ENCODE measurements at regions not wholly inside any gene's neighbourhood (a gene's known extent, or its start where the extent isn't known, plus 50 kb on each side); places are given as distances from the start of the nearest gene placed in this dataset.

GRCh38 chr1:199976496-199977144 is 50.9 kb upstream of the NR5A2 start:
- TF ChIP-seq, protein P1, sequence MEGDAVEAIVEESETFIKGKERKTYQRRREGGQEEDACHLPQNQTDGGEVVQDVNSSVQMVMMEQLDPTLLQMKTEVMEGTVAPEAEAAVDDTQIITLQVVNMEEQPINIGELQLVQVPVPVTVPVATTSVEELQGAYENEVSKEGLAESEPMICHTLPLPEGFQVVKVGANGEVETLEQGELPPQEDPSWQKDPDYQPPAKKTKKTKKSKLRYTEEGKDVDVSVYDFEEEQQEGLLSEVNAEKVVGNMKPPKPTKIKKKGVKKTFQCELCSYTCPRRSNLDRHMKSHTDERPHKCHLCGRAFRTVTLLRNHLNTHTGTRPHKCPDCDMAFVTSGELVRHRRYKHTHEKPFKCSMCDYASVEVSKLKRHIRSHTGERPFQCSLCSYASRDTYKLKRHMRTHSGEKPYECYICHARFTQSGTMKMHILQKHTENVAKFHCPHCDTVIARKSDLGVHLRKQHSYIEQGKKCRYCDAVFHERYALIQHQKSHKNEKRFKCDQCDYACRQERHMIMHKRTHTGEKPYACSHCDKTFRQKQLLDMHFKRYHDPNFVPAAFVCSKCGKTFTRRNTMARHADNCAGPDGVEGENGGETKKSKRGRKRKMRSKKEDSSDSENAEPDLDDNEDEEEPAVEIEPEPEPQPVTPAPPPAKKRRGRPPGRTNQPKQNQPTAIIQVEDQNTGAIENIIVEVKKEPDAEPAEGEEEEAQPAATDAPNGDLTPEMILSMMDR (tag by site-specific recombination; IDR thresholded peaks at IDR 0.05) = no peak
- no peak for TF ChIP-seq PRDM1 (tag by site-specific recombination; IDR thresholded peaks at IDR 0.05)
- no peak for TF ChIP-seq ZNF114 (tag by site-specific recombination; IDR thresholded peaks at IDR 0.05)
- no peak for TF ChIP-seq KLF17 (tag by site-specific recombination; IDR thresholded peaks at IDR 0.05)
- no peak for TF ChIP-seq KLF10 (tag by site-specific recombination; IDR thresholded peaks at IDR 0.05)
- no peak for TF ChIP-seq SP2 (tag by site-specific recombination; IDR thresholded peaks at IDR 0.05)
- TF ChIP-seq, protein P2, sequence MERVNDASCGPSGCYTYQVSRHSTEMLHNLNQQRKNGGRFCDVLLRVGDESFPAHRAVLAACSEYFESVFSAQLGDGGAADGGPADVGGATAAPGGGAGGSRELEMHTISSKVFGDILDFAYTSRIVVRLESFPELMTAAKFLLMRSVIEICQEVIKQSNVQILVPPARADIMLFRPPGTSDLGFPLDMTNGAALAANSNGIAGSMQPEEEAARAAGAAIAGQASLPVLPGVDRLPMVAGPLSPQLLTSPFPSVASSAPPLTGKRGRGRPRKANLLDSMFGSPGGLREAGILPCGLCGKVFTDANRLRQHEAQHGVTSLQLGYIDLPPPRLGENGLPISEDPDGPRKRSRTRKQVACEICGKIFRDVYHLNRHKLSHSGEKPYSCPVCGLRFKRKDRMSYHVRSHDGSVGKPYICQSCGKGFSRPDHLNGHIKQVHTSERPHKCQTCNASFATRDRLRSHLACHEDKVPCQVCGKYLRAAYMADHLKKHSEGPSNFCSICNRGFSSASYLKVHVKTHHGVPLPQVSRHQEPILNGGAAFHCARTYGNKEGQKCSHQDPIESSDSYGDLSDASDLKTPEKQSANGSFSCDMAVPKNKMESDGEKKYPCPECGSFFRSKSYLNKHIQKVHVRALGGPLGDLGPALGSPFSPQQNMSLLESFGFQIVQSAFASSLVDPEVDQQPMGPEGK (tag by site-specific recombination; IDR thresholded peaks at IDR 0.05) = no peak
- TF ChIP-seq ZNF580 (tag by site-specific recombination; IDR thresholded peaks at IDR 0.05) = no peak
- TF ChIP-seq ZNF2 (tag by site-specific recombination; IDR thresholded peaks at IDR 0.05) = no peak
- TF ChIP-seq, protein P3, sequence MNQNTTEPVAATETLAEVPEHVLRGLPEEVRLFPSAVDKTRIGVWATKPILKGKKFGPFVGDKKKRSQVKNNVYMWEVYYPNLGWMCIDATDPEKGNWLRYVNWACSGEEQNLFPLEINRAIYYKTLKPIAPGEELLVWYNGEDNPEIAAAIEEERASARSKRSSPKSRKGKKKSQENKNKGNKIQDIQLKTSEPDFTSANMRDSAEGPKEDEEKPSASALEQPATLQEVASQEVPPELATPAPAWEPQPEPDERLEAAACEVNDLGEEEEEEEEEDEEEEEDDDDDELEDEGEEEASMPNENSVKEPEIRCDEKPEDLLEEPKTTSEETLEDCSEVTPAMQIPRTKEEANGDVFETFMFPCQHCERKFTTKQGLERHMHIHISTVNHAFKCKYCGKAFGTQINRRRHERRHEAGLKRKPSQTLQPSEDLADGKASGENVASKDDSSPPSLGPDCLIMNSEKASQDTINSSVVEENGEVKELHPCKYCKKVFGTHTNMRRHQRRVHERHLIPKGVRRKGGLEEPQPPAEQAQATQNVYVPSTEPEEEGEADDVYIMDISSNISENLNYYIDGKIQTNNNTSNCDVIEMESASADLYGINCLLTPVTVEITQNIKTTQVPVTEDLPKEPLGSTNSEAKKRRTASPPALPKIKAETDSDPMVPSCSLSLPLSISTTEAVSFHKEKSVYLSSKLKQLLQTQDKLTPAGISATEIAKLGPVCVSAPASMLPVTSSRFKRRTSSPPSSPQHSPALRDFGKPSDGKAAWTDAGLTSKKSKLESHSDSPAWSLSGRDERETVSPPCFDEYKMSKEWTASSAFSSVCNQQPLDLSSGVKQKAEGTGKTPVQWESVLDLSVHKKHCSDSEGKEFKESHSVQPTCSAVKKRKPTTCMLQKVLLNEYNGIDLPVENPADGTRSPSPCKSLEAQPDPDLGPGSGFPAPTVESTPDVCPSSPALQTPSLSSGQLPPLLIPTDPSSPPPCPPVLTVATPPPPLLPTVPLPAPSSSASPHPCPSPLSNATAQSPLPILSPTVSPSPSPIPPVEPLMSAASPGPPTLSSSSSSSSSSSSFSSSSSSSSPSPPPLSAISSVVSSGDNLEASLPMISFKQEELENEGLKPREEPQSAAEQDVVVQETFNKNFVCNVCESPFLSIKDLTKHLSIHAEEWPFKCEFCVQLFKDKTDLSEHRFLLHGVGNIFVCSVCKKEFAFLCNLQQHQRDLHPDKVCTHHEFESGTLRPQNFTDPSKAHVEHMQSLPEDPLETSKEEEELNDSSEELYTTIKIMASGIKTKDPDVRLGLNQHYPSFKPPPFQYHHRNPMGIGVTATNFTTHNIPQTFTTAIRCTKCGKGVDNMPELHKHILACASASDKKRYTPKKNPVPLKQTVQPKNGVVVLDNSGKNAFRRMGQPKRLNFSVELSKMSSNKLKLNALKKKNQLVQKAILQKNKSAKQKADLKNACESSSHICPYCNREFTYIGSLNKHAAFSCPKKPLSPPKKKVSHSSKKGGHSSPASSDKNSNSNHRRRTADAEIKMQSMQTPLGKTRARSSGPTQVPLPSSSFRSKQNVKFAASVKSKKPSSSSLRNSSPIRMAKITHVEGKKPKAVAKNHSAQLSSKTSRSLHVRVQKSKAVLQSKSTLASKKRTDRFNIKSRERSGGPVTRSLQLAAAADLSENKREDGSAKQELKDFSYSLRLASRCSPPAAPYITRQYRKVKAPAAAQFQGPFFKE (tag by site-specific recombination; IDR thresholded peaks at IDR 0.05; ENCODE audit: borderline replicate concordance) = no peak
- TF ChIP-seq, protein P4, sequence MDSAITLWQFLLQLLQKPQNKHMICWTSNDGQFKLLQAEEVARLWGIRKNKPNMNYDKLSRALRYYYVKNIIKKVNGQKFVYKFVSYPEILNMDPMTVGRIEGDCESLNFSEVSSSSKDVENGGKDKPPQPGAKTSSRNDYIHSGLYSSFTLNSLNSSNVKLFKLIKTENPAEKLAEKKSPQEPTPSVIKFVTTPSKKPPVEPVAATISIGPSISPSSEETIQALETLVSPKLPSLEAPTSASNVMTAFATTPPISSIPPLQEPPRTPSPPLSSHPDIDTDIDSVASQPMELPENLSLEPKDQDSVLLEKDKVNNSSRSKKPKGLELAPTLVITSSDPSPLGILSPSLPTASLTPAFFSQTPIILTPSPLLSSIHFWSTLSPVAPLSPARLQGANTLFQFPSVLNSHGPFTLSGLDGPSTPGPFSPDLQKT (IDR thresholded peaks at IDR 0.05; ENCODE audit: borderline replicate concordance, low read depth, low read length) = no peak

Data from HEK293 (cell line).